HepG2 (cell line): ENCODE measurements at regions not wholly inside any gene's neighbourhood (a gene's known extent, or its start where the extent isn't known, plus 50 kb on each side); places are given as distances from the start of the nearest gene placed in this dataset.

Experiments used
- ATAC-seq: fragments of 200-7000 bp; cut with Tn5 transposase; 3 replicates; pipeline ENCODE4 v1.9.1; 2020; ENCODE audit warnings: mild to moderate bottlenecking, moderate library complexity
- BruUV-seq: library from RNA; stranded (reverse); fragments of 400-500 nt; replicated peaks from 2 replicates; lab custom pipeline; 2021; lab: Mats Ljungman, UMichigan
- CTCF ChIA-PET: fragments of 300-600 bp; formaldehyde crosslinking; extraction: SDS; loops from one replicate; lab custom pipeline; 2021; ENCODE audit warnings: low total read pairs, inconsistent platforms, low intra/inter-chr PET ratio; lab: Yijun Ruan, JAX
- POLR2A ChIA-PET: fragments of 350-600 bp; sonication (Branson Sonifier 250); formaldehyde crosslinking; loops from one replicate; lab custom pipeline; 2020; ENCODE audit warnings: antibody characterized with exemption, inconsistent platforms; lab: Yijun Ruan, JAX
- DNase-seq: peaks from one replicate; pipeline ENCODE4 v3.0.0-alpha.2; 2015; ENCODE audit warnings: low spot score
- FAIRE-seq: peaks from 3 replicates; lab custom pipeline; 2011; peaks lifted over from hg19 to GRCh38; lab: Jason Lieb, UNC
- H2AFZ ChIP-seq: one replicate; pipeline ENCODE4 v1.6.1; 2011; ENCODE audit warnings: low read length, inconsistent platforms
- H3K27ac ChIP-seq: fragments of 300-600 bp; 3 replicates; pipeline ENCODE4 v1.8.0; 2011; ENCODE audit warnings: mixed run types, mild to moderate bottlenecking, mixed read lengths, low read length, inconsistent platforms; ENCODE audit not compliant: insufficient read depth; ENCODE audit errors: extremely low read length
- H3K27me3 ChIP-seq, 2 experiments: fragments of 200-600 bp in 1 of 2; 2 replicates in 1 of 2; 3 replicates in 1 of 2; pipeline versions ENCODE4 v1.6.0 to v1.8.0; 2011; ENCODE audit warnings: low read length in 2 of 2, mild to moderate bottlenecking in 2 of 2, moderate library complexity in 2 of 2, inconsistent platforms in 1 of 2; ENCODE audit not compliant: insufficient read depth in 2 of 2, control insufficient read depth in 1 of 2
- H3K36me3 ChIP-seq, 2 experiments: fragments of 200-600 bp in 1 of 2; replicated peaks in 1 of 2; 2 replicates in 1 of 2; 3 replicates in 1 of 2; pipeline versions ENCODE4 v1.5.1 to v1.8.0; 2011; ENCODE audit warnings: low read length in 2 of 2, inconsistent platforms in 1 of 2; ENCODE audit not compliant: insufficient read depth in 2 of 2, control insufficient read depth in 1 of 2
- H3K4me1 ChIP-seq: 2 replicates; pipeline ENCODE4 v1.5.1; 2012; ENCODE audit warnings: low read length, inconsistent platforms; ENCODE audit not compliant: insufficient read depth
- H3K4me2 ChIP-seq: 2 replicates; pipeline ENCODE4 v1.6.0; 2011; ENCODE audit warnings: low read depth, low read length, inconsistent platforms
- H3K4me3 ChIP-seq, 3 experiments: fragments of 200-600 bp in 1 of 3; sonication (generic), shearing (Covaris generic) in 1 of 3; replicated peaks in 1 of 3; 2 replicates each; pipeline ENCODE4 v1.5.1; 2011 to 2016; ENCODE audit warnings: low read length in 3 of 3, inconsistent platforms in 2 of 3, low read depth in 2 of 3, mild to moderate bottlenecking in 2 of 3, control low read depth in 1 of 3, mixed read lengths in 1 of 3; ENCODE audit not compliant: insufficient read depth in 1 of 3
- H3K79me2 ChIP-seq: one replicate; pipeline ENCODE4 v1.6.1; 2011; ENCODE audit warnings: low read length, inconsistent platforms; ENCODE audit not compliant: insufficient read depth
- H3K9ac ChIP-seq: 2 replicates; pipeline ENCODE4 v1.6.0; 2011; ENCODE audit warnings: mild to moderate bottlenecking, low read depth, low read length, inconsistent platforms; ENCODE audit not compliant: insufficient read depth
- H3K9me3 ChIP-seq: 2 replicates; pipeline ENCODE4 v1.5.1; 2012; ENCODE audit warnings: mild to moderate bottlenecking, low read length
- H4K20me1 ChIP-seq: 2 replicates; pipeline ENCODE4 v1.6.0; 2011; ENCODE audit warnings: inconsistent platforms, mild to moderate bottlenecking, low read length, moderate library complexity; ENCODE audit not compliant: insufficient read depth
- ELF4 ChIP-seq: sonication (generic); formaldehyde crosslinking; IDR thresholded peaks from 2 replicates; pipeline ENCODE4 v1.5.0; 2020; ENCODE audit warnings: missing genetic modification reagents, mild to moderate bottlenecking, moderate library complexity, borderline replicate concordance
- KDM4B ChIP-seq: sonication (generic); formaldehyde crosslinking; IDR thresholded peaks from 2 replicates; pipeline ENCODE4 v1.4.0; 2020; ENCODE audit warnings: missing genetic modification reagents
- MZF1 ChIP-seq: sonication (generic); formaldehyde crosslinking; IDR thresholded peaks from 2 replicates; pipeline ENCODE4 v1.8.1; 2023; ENCODE audit warnings: mild to moderate bottlenecking, missing genetic modification reagents, borderline replicate concordance
- SRY ChIP-seq: sonication (generic); formaldehyde crosslinking; IDR thresholded peaks from 2 replicates; pipeline ENCODE4 v1.8.0; 2022; ENCODE audit warnings: mild to moderate bottlenecking, missing genetic modification reagents
- ZKSCAN5 ChIP-seq: sonication (generic); formaldehyde crosslinking; IDR thresholded peaks from 2 replicates; pipeline ENCODE4 v1.5.1; 2020; ENCODE audit warnings: mild to moderate bottlenecking, missing genetic modification reagents
- ZNF552 ChIP-seq: sonication (generic); formaldehyde crosslinking; IDR thresholded peaks from 2 replicates; pipeline ENCODE4 v1.9.0; 2022; ENCODE audit warnings: missing genetic modification reagents, mild to moderate bottlenecking, borderline replicate concordance
- ZNF749 ChIP-seq: sonication (generic); formaldehyde crosslinking; IDR thresholded peaks from 2 replicates; pipeline ENCODE4 v1.8.0; 2022; ENCODE audit warnings: mild to moderate bottlenecking, missing genetic modification reagents, moderate library complexity, borderline replicate concordance
- ZNF781 ChIP-seq: sonication (generic); formaldehyde crosslinking; IDR thresholded peaks from 2 replicates; pipeline ENCODE4 v1.5.1; 2020; ENCODE audit warnings: borderline replicate concordance, mild to moderate bottlenecking, missing genetic modification reagents; ENCODE audit errors: not compliant biosample characterization
- WGBS: methylation state at CpG from one replicate; pipeline ENCODE4 v1.1.6; 2017; ENCODE audit warnings: low lambda C conversion rate; 5-methylcytosine and 5-hydroxymethylcytosine counted together
- in situ Hi-C: cut with HindIII; loops from 2 replicates; pipeline ENCODE4 v1.10.0; 2017; ENCODE audit warnings: low pct_unique_long_range_greater_than_20kb; ENCODE audit not compliant: extremely low pct_ligation_motif_present
- intact Hi-C: fragments of 100-400 bp; cut with micrococcal nuclease; formaldehyde crosslinking; loops from one replicate; pipeline ENCODE4 v1.10.0; 2022; ENCODE audit not compliant: unreplicated experiment
- TF ChIP-seq, protein P1 (sequence below): sonication (generic); formaldehyde crosslinking; IDR thresholded peaks from 2 replicates; pipeline ENCODE4 v1.4.0; 2020; ENCODE audit warnings: missing genetic modification reagents, low read depth, mild to moderate bottlenecking, borderline replicate concordance
- TF ChIP-seq, protein P2 (sequence below): sonication (generic); formaldehyde crosslinking; IDR thresholded peaks from 2 replicates; pipeline ENCODE4 v1.5.1; 2020; ENCODE audit warnings: mild to moderate bottlenecking, missing genetic modification reagents, moderate library complexity
- TF ChIP-seq, protein P3 (sequence below): sonication (generic); formaldehyde crosslinking; IDR thresholded peaks from 2 replicates; pipeline ENCODE4 v1.4.0; 2020; ENCODE audit warnings: missing genetic modification reagents, borderline replicate concordance
- TF ChIP-seq, protein P4 (sequence below): sonication (generic); formaldehyde crosslinking; IDR thresholded peaks from 2 replicates; pipeline ENCODE4 v1.5.0; 2020; ENCODE audit warnings: mild to moderate bottlenecking, missing genetic modification reagents, borderline replicate concordance

DNA sequence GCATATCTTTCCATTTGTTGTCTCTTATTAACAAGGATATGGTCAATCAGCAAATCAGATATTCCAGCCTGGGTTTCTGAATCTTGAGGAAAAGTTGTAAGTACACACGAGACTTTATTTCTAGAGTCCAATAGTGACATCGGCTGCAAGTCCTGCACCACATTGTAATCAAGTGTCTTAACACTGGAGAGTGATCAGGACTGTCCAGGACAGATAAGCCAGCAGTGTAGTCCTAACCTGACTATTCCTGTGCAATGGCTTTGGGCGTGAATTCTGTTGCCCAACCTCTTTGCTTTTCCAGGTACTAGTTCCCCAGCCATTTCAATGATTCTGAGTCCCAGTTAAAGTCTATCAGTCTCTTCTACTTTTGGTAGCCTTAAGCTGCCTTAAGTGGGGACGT, 395.0 kb downstream of the PCDH10 start:
- 0% methylated on average over 4 of the region's 4 CpGs for WGBS
- H3K4me2 ChIP-seq, result no peak overlapping the region
- no TSS peak for BruUV-seq
- DNase-seq (no peak), ATAC-seq (no peak), FAIRE-seq (no peak)
- H3K79me2 ChIP-seq, result no peaks in the 10 kb centered on the region
- intact Hi-C loops (no loop called here), in situ Hi-C loops (no loop called here)
- no peaks in the 10 kb centered on the region for H3K9me3 ChIP-seq
- ChIA-PET CTCF (no interaction called here), POLR2A (no interaction called here)
- H3K4me1 ChIP-seq, result no peaks in the 10 kb centered on the region
- H3K27me3 ChIP-seq, result no peaks in the 10 kb centered on the region; a peak in 1 of 5 replicates
- H2AFZ ChIP-seq, result no peak overlapping the region
- H3K36me3 ChIP-seq, result no peaks in the 10 kb centered on the region
- H3K9ac ChIP-seq, result no peak overlapping the region
- H3K4me3 ChIP-seq, result no peak overlapping the region
- H3K27ac ChIP-seq, result no peak overlapping the region
- H4K20me1 ChIP-seq, result no peaks in the 10 kb centered on the region
- TF ChIP-seq, protein P1, sequence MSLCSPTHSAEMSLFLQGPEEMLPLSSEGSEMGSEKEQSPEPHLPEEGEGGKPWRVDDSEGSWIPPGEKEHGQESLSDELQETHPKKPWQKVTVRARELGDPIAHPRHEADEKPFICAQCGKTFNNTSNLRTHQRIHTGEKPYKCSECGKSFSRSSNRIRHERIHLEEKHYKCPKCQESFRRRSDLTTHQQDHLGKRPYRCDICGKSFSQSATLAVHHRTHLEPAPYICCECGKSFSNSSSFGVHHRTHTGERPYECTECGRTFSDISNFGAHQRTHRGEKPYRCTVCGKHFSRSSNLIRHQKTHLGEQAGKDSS (CRISPR knock-in tag), result no peak
- TF ChIP-seq MZF1 (CRISPR knock-in tag), result no peak
- TF ChIP-seq KDM4B (CRISPR knock-in tag), result no peak
- TF ChIP-seq ZKSCAN5 (CRISPR knock-in tag), result no peak
- TF ChIP-seq, protein P2, sequence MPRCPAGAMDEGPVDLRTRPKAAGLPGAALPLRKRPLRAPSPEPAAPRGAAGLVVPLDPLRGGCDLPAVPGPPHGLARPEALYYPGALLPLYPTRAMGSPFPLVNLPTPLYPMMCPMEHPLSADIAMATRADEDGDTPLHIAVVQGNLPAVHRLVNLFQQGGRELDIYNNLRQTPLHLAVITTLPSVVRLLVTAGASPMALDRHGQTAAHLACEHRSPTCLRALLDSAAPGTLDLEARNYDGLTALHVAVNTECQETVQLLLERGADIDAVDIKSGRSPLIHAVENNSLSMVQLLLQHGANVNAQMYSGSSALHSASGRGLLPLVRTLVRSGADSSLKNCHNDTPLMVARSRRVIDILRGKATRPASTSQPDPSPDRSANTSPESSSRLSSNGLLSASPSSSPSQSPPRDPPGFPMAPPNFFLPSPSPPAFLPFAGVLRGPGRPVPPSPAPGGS, result no peak
- no peak for TF ChIP-seq ZNF552 (CRISPR knock-in tag)
- TF ChIP-seq, protein P3, sequence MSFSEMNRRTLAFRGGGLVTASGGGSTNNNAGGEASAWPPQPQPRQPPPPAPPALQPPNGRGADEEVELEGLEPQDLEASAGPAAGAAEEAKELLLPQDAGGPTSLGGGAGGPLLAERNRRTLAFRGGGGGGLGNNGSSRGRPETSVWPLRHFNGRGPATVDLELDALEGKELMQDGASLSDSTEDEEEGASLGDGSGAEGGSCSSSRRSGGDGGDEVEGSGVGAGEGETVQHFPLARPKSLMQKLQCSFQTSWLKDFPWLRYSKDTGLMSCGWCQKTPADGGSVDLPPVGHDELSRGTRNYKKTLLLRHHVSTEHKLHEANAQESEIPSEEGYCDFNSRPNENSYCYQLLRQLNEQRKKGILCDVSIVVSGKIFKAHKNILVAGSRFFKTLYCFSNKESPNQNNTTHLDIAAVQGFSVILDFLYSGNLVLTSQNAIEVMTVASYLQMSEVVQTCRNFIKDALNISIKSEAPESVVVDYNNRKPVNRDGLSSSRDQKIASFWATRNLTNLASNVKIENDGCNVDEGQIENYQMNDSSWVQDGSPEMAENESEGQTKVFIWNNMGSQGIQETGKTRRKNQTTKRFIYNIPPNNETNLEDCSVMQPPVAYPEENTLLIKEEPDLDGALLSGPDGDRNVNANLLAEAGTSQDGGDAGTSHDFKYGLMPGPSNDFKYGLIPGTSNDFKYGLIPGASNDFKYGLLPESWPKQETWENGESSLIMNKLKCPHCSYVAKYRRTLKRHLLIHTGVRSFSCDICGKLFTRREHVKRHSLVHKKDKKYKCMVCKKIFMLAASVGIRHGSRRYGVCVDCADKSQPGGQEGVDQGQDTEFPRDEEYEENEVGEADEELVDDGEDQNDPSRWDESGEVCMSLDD (CRISPR knock-in tag), result no peak
- no peak for TF ChIP-seq ZNF781 (CRISPR knock-in tag)
- no peak for TF ChIP-seq ZNF749
- TF ChIP-seq SRY (CRISPR knock-in tag), result no peak
- TF ChIP-seq, protein P4, sequence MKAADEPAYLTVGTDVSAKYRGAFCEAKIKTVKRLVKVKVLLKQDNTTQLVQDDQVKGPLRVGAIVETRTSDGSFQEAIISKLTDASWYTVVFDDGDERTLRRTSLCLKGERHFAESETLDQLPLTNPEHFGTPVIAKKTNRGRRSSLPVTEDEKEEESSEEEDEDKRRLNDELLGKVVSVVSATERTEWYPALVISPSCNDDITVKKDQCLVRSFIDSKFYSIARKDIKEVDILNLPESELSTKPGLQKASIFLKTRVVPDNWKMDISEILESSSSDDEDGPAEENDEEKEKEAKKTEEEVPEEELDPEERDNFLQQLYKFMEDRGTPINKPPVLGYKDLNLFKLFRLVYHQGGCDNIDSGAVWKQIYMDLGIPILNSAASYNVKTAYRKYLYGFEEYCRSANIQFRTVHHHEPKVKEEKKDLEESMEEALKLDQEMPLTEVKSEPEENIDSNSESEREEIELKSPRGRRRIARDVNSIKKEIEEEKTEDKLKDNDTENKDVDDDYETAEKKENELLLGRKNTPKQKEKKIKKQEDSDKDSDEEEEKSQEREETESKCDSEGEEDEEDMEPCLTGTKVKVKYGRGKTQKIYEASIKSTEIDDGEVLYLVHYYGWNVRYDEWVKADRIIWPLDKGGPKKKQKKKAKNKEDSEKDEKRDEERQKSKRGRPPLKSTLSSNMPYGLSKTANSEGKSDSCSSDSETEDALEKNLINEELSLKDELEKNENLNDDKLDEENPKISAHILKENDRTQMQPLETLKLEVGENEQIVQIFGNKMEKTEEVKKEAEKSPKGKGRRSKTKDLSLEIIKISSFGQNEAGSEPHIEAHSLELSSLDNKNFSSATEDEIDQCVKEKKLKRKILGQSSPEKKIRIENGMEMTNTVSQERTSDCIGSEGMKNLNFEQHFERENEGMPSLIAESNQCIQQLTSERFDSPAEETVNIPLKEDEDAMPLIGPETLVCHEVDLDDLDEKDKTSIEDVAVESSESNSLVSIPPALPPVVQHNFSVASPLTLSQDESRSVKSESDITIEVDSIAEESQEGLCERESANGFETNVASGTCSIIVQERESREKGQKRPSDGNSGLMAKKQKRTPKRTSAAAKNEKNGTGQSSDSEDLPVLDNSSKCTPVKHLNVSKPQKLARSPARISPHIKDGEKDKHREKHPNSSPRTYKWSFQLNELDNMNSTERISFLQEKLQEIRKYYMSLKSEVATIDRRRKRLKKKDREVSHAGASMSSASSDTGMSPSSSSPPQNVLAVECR (CRISPR knock-in tag), result no peak
- no peak for TF ChIP-seq ELF4 (CRISPR knock-in tag)
